ENCODE measurements at regions not wholly inside any gene's neighbourhood (a gene's known extent, or its start where the extent isn't known, plus 50 kb on each side); places are given as distances from the start of the nearest gene placed in this dataset.

DNA sequence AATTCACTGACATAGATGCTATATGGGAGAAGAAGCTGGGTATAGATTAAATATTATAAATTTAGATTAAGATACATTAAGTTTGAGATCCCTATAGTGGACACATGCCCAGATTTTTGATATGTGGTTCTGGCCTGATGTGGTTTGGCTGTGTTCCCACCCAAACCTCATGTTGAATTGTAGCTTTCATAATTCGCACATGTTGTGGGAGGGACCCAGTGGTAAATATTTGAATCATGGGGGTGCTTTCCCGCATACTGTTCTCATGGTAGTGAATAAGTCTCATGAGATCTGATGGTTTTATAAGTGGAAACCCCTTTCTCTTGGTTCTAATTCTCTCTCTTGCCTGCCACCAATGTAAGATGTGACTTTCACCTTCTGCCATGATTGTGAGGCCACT is 189.4 kb upstream of the CD96 start:
- DNase-seq (ENCODE audit: low read depth, low spot score), result no peak

DNA sequence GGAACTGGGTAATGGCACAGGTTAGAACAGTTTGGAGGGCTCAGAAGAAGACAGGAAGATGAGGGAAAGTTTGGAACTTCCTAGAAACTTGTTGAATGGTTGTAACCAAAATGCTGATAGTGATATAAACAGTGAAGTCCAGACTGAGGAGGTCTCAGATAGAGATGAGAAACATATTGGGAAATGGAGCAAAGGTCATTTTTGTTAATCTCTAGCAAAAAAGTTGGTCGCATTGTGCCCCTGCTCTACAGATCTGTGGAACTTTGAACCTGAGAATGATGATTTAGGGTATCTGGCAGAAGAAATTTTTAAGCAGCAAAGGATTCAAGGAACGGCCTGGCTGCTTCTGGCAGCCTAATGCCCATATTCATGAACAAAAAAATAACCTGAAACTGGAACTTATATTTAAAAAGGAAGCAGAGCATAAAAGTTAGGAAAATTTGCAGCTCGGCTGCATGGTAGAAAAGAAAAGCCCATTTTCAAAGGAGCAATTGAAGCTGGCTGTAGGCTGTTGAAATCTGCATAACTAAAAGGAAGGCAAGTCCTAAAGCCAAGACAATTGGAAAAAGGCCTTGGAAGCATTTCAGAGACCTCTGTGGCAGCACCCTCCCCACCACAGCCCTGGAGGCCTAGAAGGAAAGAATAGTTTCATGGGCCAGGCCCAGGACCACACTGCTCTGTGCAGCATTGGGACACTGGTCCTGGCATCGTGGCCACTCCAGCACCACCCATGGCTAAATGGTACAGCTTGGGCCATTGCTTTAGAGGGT is 182.6 kb upstream of the CD96 start:
- DNase-seq (ENCODE audit: low read depth, low spot score), result no peak

DNA sequence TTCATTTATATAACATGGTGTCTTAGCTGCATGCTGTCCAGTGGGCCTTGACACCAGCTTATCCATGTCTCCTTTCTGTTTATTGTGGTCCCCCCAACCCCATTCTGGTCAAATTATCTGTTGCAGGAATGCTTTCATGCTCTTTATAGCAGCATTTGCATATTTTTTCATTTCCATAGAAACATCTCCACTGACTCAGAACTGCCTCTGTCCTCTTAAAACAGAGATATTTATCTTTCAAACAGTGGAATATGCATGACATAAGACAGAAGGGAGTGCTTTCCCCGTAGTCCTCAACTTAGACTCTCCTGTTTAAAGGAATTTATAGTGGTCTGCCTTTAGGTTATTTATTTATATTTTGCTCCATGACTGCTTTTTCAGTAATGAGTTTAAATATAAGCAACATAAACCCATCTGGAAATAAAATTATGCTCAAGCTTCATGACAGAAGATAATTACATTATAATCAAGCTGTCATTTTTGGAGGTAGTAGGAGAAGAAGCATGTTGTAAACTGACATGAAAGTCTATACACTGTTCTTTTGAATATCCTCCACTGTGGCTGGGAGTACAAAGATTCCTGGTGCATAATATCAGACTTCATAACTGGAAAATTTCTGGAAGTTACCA is 179.5 kb upstream of the CD96 start:
- no peak for DNase-seq (ENCODE audit: low read depth, low spot score)

DNA sequence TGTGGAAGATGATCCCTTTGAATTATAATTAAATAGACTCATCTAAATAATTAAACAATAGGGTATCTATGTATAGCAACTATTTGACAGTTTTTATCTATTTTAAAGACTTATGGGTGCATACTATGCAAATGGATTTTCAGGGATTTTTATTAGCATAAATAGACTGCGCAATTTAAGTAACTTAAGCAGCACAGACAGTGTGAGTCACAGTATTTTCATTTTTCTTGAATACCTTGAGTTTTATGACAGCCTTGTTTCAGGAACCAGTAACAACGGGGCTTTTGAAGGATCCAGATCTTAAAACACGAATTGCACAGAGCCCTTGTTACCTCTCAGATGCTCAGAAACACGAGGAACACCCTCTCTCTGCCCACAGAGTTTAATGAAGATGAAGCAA is 175.5 kb upstream of the CD96 start:
- no peak for DNase-seq (ENCODE audit: low read depth, low spot score)

DNA sequence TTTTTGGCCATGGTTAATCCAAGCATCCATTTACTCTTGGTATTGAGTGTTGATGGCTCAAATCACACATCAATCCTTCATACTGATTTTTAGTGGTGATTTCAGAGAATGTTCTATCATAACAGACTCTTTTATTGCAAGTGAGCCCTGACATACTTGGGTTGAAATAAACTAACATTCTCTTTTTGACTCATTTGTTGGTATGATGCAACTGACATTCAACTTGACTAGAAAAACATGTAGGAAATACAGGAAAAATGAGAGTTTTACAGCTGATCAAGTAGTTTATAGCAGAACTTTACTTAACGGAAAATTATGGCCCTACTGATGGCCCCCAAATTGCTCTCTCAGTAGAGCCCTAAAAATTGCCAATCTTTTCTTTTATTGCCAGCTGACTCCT is 173.9 kb upstream of the CD96 start:
- DNase-seq (ENCODE audit: low read depth, low spot score), result no peak

DNA sequence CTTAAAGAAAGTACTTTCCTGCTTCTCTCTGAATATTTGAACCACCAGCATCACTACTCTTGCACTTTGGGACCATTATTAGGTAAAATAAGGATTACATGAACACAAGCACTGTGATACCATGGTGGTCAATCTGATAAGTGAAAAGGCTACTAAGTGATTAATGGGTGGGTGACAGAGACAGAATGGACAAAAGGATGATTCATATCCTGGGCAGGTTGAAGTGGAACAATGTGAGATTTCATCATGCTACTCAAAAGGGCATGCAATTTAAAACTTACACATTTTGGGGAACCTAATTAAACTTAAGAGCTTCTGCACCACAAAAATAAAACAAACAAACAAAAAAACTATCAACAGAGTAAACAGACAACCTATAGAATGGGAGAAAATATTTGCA is 172.0 kb upstream of the CD96 start:
- no peak for DNase-seq (ENCODE audit: low read depth, low spot score)

DNA sequence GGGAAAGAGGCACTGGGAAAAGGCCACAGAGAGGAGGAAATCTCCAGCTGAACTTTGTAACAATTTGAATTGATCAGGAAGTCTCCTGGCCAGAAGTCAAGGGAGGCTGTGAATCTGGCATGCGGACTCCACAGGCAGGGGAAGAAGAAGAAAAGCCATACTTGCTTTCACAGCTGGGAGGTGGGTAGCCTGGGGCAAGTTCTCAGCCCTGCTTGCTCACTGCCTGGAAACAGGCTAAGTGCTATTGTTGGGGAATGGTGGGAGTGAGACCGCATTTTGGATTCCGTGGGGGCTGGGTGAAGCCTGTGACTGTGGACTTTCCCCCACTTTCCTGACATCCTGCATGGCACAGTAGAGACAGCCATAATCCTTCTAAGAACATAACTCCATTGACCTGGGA is 168.8 kb upstream of the CD96 start:
- no peak for DNase-seq (ENCODE audit: low read depth, low spot score)

DNA sequence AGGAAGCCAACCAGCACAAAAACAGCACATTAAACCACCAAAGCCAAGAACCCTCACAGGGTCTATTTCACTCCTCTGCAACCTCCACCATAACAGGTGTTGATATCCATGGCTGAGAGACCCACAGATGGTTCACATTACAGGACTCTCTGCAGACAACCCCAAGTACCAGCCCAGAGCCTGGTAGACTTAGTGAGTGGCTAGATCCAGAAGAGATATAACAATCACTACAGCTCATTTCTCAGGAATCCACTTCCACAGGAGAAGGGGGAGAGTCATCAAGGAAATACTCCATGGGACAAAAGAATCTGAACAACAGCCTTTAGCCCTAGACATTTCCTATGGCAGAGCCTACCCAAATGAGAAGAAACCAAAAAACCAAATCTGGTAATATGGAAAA is 168.1 kb upstream of the CD96 start:
- no peak for DNase-seq (ENCODE audit: low read depth, low spot score)

DNA sequence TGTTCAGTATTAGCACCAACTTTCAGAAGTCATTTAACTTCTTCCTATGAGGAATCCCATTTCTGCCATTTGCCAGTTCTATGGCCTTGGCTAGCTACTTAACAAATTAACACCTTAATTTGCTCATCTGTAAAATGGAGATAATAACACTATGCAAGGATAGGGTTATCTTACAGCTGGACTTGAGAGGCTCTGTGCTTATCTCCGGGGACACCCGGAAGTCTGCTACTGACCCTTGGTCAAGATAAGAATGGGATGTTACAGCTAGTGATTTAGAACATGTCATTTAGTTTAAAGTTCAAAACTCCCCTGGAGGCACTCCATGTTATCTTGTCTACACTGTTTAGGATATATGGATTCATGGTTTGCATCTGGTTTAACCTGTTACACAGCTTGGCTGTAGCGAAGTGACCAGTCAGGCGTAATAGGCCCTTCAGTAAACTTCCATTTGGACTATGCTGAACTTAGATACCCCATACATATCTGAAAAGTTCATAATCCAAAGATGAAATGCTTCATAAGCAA is 156.0 kb upstream of the CD96 start:
- DNase-seq (ENCODE audit: low read depth, low spot score), result no peak

DNA sequence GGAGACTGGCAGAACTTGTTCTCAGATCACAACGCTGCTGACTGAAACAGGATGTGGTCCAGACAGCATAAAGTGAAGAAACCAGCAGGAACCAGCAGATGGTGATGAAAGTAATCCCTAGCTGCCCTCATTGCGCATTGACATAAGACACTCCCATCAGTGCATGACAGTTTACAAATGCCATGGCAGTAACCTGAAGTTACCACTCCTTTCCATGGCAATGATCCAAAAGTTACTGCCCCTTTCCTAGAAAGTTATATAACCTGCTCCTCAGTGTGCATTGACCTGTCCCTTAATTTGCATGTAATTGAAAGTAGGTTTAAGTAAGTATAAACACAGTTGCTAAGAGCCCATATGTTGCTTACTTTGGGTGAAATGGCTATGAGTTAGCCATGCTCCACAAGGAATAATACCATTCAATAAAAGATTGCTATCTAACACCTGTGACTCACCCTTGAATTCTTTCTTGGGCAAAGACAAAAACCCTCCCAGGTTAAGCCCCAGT is 149.1 kb upstream of the CD96 start:
- no peak for DNase-seq (ENCODE audit: low read depth, low spot score)

DNA sequence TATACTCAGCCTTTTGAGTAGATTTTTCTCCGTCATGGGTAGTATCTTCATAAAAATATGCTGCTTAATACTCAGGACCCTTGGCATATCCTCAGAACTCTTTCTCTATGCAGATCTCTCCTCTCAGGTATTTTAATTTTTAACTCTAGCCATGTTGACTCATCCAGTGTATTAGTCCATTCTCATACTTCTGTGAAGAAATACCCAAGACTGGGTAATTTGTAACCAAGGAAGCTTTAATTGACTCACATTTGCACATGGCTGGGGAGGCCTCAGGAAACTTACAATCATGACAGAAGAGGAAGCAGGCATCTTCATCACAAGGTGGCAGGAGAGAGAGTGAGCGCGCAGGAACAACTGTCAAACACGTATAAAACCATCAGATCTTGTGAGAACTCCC is 129.3 kb upstream of the CD96 start:
- DNase-seq (ENCODE audit: low read depth, low spot score), result no peak

DNA sequence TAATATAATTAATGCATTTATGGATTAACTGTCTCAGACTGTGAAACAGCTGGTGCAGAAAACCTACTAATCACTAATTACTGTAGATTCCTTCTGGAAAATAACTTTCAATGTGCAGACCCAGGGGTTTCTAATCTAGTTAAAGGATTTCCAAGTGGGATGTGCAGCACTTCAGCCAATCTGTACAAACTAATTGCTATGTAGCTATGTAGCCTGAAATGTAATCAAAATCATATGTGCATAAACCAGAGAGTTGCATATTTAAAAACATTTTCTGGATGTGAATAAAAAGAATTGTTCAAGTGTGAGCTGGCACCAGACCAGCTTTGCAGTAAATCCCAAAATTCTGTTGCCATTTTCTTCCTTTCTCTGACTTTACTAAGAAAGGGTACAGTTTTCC is 127.5 kb upstream of the CD96 start:
- no peak for DNase-seq (ENCODE audit: low read depth, low spot score)

DNA sequence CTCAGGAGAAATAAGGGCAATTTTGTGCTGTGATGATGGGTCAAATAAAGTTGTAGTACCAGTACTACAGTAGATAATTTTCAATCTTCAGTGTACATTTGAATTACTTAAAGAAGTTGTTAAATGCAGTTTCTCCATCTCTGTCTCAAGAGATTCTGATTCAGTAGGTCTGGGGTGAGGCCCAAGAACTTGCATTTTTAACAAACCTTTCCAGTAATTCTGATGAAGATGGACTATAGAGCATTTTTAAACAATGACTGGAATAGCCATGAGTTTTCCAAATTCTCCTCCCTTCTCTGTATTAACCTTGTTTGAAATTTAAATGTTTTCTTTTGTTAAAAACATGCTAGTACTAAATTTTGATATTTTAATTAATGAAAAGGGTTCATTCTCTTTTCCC is 127.0 kb upstream of the CD96 start:
- no peak for DNase-seq (ENCODE audit: low read depth, low spot score)

DNA sequence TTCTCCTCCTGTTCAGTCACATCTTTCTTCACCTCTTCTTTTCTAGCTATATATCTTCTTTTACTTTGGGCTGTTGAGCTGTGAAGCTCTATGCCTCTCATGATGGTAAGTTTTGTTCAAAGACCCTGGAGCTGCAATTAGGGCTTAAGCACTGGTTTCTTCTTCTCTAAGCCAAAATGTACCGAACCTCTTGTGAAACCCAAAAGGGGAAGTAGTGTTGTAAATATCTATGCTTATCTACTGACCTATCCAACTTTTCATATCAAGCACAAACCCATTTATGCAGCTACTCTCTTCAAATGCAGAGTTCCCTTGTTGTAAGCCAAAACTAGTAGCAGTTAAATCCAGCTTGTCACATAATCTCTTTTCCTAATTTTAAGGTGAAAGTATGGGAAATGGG is 123.6 kb upstream of the CD96 start:
- no peak for DNase-seq (ENCODE audit: low read depth, low spot score)

DNA sequence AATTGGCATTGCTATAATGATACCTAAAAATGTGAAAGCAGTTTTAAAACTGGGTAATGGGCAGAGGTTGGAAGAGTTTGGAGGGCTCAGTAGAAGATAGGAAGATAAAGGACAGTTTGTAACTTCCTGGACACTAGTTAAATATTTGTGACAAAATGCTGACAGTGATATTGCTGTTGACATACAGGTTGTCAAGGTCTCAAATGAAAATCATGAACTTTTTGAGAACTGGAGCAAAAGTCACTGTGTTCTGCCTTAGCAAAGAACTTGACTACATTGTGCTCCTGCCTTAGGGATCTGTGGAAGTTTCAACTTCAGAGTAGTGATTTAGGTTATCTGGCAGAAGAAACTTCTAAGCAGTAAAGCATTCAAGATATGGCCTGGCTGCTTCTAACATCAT is 113.7 kb upstream of the CD96 start:
- no peak for DNase-seq (ENCODE audit: low read depth, low spot score)

DNA sequence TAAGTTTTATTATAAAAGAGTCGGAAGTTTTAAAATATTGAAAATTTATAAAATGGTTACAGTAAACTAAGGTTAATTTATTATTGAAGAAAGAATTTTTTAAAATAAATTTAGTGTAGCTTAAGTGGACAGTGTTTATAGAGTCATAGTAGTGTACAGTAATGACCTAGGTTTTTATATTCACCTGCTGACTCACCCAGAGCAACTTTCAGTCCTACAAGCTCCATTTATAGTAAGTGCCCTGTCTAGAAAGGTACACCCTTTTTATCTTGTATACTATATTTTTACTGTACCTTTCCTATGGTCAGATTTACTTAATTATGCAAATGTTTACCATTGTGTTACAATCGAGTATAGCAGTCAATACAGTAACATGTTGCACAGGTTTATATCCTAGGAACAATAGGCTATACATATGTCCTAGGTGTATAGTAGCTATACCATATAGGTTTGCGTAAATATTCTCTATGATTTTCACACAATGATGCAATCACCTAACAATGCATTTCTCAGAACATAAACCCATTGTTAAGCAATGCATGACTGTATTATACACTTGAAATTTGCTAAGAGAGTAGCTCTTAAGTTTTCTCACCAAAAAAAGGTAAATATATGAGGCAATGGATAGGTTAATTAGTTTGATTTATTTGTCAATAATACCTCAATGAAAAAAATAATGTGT is 106.9 kb upstream of the CD96 start:
- no peak for DNase-seq (ENCODE audit: low read depth, low spot score)

DNA sequence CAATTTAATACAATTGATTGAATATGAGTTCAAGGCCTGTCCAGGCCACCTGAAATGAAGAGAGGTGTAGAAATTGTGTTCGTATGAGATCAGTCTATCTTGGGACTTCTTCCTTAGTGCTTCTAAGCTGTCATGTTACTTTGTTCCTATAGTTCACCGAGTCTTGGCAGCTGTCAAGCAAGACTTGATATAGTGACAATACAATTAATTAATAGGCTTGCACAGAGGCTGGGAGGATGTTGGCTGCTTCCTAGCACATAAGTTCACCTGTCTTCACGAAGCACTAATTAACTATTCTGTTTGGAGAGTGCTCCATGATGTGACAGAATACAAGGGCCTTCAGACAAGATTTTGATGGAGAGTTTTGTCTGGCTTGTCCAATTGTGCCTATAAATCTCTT is 103.7 kb upstream of the CD96 start:
- DNase-seq (ENCODE audit: low read depth, low spot score), result no peak

DNA sequence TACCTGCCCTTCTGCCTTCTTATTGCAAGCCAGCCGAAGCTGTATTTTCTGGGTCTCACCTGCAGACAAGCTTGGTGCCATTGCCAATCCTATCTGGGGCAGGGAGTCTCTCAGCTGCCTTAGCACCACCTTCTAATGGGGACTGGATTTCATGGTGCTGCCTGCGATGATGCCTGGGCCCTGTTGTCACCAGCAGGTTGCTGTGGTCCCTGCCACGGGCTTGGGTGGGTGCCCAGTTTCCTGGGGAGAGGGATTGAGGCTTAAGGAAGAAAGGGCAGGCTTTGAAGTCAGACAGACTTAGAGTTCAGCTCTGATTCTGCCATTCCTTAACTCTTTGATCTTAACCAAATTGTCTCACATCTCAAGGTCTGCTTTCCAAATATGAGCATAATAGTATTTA is 87.4 kb upstream of the CD96 start:
- no peak for DNase-seq (ENCODE audit: low read depth, low spot score)

DNA sequence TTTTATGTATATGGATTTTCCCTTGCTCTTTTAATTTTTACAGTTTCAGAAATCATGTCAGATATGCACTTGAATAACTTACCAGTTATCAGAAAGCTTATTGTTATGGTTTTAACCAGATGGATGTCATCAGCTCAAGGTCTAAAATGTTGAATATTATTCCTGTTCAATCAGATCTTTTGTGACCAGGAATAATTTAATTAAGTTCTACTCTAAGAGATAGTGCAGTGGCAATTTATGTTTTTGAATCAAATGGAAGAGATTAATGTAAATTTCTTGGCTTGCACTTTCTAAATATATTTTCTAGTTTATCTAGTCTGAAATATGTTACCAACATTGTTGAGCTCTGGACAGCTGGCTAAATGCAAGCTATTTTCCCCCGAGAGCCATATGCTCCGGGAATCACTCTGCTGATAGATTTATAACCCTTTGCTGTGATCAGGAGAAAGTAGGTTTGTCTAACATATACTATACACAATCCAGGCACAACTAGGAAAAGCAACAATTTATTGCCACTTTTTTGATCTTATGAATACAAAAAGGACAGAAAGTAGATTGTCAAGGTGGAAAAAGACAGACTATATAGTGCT is 76.8 kb upstream of the CD96 start:
- DNase-seq (ENCODE audit: low read depth, low spot score), result no peak

DNA sequence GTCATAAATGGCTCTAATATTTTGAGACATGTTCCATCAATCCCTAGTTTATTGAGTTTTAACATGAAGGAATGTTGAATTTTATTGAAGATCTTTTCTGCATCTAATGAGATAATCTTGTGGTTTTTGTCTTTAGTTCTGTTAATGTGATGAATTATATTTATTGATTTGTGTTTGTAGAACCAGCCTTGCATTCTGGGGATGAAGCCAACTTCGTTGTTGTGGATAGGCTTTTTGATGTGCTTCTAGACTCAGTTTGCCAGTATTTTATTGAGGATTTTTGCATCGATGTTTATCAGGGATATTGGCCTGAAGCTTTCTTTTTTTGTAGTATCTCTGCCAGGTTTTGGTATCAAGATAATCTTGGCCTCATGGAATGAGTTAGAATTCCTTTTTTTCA is 72.0 kb upstream of the CD96 start:
- DNase-seq (ENCODE audit: low read depth, low spot score), result no peak

DNA sequence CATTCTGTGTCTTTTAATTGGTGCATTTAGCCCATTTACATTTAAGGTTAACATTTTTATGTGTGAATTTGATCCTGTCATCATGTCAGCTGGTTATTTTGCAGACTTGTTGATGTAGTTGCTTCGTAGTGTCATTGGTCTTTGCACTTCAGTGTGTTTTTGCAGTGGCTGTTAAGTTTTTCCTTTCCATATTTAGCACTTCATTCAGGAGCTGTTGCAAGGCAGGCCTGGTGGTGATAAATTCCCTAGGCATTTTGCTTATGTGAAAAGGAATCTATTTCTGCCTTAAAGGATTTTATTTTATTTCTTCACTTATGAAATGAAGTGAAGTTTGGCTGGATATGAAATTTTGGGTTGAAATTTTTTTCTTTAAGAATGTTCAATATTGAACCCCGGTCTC is 70.2 kb upstream of the CD96 start:
- no peak for DNase-seq (ENCODE audit: low read depth, low spot score)

DNA sequence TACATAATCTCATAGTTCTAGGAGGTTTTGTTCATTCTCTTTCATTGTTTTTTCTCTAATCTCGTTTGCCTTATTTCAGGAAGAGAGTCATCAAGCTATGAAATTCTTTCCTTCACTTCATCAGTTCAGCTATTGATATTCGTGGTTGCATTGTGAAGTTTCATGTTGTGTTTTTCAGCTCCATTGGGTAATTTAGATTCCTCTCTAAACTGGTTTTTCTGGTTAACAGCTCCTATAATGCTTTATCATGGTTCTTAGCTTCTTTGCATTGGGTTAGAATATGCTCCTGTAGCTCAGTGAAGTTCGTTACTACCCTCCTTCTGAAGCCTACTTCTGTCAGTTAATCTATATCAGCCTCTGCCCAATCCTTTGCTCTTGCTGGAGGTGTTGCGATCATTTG is 69.4 kb upstream of the CD96 start:
- DNase-seq (ENCODE audit: low read depth, low spot score), result no peak
